Stimulated activated CD8-positive, alpha-beta memory T cell treated with anti-CD3 and anti-CD28 coated beads, Interleukin-12 subunit alpha, Interleukin-12 subunit beta, amount 100 ng/mL, for 24 hours (primary cell): ENCODE measurements at regions not wholly inside any gene's neighbourhood (a gene's known extent, or its start where the extent isn't known, plus 50 kb on each side); places are given as distances from the start of the nearest gene placed in this dataset.

Source experiments
- DNase-seq: peaks from one replicate; pipeline ENCODE4 v3.0.0-alpha.2; 2020; ENCODE audit errors: extremely low read depth

DNA sequence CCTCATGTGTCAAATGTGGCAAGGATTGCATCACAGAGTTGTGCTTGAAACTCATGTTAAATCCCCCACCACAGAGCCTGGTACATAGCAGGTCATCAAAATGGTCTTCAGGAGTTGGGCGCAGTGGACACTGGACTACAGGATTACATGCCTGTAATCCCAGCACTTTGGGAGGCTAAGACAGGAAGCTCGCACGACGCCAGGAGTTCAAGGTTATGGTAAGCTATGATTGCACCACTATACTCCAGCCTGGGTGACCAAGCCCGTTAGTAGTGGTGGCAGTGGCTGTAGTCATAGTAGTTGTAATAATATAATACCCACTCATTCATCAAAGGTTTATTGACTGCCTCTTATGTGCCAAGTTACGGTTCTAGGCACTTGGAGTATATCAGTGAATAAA is 123.4 kb upstream of the IRF2BP2 start:
- no peak for DNase-seq

DNA sequence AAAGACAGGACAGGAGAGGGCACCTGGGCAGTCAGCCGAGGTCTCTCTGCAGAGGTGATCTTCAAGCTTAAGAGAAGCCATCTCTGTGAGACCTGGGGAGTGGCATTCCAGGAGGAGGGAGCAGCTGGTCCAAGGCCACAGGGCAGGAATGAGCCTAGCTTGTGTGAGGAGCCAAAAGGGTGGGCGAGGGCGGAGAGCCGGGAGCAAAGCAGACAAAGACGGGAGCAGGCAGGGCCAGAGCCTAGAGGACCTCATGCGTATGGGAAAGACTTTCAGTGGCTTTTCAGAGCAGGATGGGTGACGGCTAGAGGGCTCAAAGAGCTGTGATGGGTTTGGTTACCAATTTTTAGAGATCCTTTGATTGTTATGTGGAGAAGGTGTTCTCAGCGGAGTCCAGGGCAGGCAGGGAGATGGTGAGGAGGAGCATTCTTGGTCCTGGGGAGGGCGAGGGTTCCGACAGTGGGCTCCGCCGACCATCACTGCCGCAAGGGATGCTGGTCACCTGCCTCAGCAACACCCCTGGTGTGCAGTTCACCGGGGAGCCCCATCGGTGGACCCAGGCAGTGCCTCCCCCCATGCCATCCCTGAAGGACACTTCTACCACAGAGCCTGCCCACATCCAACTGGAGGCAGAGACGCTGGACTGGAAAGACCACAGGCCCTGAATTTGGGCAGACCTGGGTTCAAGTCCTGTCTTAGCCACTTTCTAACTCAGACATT is 122.9 kb upstream of the IRF2BP2 start:
- no peak for DNase-seq

DNA sequence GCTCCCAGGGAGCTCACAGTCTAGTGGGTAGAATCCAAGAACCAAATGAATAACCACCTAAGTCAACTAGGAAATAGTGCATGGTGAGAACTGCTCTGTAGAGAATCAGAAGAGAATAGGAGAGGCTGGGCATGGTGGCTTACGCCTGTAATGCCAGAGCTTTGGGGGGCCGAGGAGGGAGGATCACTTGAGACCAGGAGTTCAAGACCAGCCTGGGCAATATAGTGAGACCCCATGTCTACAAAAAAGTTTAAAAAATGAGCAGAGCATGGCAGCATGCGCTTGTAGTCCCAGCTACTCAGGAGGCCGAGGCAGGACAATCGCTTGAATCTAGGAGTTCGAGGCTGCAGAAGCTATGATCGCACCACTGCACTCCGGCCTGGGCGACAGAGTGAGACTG is 122.3 kb upstream of the IRF2BP2 start:
- DNase-seq, result no peak

DNA sequence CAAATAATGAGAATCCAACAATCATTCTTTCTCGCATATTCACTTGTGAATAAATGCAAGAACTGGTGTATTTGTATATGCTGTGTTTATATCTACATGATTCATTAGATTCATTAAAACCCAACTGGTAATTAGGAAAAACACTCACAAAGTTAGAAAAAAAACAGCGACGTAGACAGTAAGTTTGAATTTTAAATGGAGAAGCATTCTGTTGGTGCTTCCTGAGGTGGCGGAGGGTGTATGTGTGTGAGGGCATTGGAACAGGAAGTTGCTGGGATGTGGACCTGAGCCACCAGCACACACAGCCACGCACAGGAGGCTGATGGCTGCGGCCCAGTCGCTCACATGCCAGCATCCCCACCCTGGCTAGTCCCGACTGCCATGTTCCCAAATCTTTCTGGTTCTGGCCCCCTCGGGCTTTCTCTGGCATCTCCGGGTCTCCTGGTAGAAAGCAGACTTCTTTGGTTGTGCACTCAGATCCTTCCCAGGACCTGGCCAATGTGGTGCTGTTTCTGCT is 121.6 kb upstream of the IRF2BP2 start:
- DNase-seq, result no peak

DNA sequence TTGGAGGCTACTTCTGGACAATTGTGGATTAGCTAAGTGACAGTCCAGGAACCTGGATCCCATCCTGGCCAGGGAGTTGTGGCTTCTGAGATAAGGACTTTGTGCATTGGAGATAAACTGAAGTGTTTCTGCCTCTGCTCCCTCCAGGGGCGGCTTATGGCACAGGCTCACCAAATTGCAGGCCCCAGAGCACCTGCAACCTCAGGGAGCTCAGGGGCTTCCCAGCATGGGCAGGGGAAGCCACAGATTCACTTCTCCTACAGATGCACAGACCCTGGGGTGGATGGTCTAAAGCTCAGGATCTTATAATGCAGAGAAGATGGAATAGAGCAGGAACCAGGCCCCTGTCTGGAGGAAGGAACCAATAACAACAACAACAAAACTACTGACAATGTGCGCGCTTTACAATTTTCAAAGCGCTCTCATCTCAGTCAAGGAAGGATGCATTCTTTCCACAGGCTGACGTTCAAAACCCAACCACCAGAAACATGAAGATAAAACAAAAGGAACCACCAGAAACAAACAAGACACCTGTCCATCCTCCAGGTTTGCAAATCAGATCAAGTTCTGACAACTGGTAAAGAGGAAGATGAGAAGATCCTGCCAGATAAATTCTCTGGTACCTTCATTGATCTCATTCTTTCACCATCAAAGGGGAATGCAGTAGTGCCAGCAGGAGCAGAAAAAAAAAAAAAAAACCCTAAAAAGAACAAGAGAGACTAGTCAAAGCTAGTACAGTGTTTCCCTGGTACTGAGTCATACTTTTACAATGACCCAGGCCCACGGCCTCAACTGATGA is 121.0 kb upstream of the IRF2BP2 start:
- no peak for DNase-seq

DNA sequence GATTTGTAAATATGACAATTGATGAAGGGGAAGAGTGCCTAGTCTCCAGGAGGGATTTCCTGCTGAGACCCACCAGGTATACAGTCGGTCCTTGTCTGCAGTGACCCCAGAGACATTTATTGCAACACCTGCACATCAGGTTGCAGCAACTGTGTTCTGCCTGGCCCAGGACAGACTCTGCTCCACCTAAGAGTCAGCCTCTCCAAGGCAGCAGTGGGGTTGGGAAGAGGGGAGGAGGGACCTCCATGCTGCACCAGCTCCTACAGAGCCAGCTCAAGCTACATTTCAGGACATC is 120.4 kb upstream of the IRF2BP2 start:
- DNase-seq, result no peak

DNA sequence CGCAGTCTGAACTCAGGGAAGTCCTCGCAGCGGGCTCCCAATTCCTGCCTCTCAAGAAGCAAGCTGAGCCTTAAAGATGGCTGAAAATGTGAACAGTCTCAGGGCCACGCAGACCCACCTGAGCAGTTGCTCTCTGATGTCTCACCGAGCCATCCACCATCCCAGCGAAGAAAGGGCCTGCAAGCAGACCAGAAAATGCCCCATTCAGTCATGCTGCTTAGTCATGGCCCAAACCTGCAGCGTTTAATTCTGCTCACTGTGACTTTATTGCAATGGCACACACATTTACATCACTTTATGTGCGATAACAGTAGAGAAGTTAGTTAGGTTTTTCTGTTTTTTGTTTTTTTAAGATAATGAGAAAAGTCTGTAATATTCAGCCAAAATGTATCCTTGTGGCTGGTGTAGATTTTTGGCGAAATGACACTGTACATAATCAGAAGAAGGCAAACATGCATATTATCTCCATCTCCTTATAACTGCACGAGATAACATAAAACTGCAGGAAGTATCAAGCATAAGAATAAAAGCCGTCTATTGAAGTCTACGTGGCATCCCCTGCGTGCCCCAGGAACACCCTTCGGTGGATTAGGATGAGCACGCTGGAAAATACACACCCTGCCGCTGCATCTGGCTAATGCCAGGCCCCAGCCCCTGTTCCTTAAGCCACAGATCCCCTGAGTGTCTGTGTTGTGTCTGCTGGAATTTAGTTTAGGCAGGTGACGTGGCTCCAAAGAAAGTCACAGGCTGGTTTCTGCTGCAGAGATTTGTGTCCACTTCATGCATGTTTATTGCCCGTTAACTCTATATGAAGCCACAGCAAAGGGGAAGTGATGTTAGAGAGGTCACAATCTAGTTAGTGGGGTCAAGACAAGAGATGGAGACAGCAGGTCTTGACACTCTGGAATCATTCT is 119.8 kb upstream of the IRF2BP2 start:
- no peak for DNase-seq

DNA sequence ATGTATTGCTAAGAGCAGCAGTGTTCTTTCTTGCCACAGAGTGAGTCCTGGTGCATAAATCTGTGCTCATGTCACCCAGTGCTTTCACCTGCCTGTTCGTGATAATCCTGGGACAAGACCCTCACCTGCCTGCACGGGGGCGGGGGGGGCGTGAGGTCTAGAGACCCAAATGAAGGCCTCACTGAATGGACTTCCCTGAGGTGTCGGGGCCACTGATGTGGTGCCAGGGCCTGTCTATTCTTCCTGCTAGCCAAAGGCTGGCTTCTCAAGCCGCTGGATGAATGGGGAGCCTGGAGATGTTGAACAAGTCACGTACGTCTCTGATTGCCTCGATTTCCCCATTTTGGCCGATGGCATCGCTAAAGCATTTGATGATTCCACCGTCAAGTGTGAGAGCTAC is 118.8 kb upstream of the IRF2BP2 start:
- no peak for DNase-seq

DNA sequence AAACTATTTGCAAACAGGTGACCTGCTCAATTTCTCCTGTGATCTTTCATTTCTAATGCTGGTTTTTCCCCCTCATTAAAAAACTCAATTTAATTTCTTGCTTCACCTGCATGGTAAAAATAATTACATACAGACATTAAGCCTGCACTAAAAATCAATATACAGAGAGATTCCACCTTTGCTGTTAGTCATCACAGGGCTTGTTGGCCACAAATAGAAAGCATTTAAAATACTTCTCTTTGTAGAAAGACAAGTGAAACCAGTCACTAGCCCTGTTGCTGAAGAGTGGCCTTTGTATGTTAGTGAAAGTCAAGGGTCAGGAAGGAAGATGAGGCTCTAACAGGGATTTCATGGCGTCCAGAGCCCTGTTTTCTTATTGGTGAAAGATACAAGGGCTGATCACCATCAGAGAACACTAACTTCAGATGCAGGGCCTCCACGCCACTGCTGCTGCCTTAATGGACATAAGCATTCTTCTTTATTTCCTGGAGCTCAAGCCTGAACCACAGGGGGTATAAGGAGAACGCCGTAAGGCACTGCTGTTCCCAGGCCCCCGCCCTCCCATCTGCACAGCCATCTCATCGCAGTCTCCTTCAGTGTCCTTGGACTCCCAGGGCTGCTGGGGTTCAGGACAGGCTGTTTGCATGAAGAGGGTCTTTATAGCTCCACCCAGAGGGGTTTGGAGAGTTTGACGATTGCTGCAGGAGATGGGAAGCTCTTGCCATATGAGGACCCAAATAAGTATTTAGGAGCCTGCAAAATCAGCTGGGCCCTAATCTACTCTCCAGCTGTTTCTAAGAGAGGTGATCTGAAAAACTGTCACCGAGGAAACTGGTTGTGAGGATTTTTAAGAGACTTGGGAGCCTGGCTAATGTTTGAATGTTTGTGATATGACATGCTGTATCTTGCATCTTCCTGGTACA is 117.3 kb upstream of the IRF2BP2 start:
- no peak for DNase-seq

DNA sequence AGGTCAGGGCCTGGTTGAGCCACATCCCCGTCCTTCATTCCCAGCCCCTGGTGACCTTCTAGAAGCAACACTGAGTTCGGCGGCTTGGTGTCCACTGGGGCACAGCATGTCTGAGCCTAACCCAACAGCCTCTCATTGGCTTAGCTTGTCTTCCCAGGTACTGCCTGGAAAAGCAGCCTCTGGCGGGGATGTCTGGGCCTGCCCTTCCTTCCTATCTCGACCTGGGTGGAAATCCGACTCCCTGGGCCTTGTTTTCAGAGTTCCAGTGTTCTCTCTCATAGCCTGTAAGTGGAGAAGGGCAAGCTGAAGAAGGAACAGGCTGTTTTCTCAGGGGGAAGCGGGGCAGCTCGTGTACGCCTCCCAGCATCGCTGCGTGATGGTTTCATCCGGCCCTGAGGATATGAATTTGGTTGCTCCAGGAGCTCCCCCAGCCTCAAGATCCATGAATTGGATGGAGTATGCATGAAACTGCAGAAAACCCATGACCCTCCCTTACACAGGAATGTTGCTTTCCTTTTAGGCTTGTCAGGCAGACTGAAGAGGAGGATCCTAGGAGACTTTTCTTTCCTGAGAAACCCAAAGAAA is 116.5 kb upstream of the IRF2BP2 start:
- DNase-seq, result no peak

DNA sequence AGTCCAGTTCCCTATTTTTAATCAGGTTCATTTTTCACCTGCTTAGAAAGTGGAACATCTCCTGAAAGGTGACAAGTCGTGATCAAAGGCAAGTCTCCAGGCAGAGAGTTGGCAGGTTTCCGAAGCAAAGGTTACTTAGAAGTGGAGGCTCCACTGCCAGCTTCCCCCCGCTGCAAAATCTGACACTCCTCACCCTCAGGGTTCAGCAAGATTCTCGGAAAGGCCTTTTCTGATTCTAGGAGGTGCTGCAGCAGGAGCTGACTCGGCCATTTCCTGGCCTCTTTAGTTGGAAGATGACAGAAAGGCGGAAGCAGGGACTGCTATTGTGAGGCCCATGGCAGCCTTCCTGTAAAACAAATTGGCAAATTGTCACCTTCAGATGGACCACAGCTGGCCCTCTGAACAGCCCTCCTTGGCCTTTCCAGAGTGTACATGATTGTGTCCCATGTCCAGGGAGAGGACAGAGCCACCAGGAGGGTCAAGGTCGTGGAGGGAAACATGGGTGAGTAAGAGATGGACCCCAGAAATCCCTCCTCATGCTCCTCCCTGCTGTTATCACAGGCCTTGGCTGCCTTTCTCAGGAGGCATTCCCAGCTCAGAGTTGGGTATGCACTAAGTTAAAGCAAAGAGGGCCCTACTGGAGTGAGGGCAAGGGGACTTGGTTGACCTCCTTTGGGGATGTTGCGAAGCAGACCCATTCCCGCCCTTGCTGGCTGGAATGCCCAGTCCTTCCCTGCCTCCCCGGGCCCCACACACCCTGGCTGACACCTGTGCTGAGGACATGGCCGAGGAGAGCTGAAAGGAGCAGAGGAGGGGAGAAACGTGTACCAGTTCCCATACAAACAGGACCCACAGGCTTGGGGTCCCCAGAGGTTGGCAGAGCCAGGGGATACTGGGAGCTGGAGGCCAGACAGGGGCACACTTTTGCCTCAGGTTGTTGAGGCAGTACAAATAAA is 115.5 kb upstream of the IRF2BP2 start:
- DNase-seq, result no peak

DNA sequence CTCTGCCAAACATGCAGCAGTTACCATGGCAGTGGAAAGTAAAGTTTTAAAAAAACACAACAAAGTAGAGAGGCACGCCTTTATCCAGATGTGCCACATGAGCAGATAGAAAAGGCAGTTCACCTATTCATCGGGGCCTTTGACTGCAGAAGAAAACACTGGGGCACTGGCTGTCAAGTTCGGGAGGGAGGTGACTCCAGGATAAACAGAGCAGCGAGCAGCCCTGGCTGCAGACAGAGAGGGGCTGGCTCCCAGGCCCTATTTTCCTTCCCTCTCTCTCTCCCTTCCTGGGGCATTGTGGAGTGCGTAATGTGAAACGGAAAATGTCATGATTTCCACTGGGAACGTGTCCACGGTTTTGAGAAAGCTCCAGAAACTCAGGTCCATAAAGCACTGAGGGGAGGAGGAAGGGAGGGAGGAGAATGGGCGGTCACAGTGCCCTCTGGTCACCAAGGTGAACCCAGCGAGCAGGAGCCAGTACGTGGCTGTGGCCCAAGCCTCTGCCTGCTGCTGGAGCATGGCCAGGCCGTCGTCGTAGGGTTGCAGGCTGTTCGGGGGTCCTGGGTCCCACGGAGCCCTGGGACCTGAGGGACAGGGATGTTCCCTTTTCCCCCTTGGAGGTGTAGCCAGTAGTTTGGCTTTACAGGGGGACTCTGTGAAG is 114.7 kb upstream of the IRF2BP2 start:
- no peak for DNase-seq

DNA sequence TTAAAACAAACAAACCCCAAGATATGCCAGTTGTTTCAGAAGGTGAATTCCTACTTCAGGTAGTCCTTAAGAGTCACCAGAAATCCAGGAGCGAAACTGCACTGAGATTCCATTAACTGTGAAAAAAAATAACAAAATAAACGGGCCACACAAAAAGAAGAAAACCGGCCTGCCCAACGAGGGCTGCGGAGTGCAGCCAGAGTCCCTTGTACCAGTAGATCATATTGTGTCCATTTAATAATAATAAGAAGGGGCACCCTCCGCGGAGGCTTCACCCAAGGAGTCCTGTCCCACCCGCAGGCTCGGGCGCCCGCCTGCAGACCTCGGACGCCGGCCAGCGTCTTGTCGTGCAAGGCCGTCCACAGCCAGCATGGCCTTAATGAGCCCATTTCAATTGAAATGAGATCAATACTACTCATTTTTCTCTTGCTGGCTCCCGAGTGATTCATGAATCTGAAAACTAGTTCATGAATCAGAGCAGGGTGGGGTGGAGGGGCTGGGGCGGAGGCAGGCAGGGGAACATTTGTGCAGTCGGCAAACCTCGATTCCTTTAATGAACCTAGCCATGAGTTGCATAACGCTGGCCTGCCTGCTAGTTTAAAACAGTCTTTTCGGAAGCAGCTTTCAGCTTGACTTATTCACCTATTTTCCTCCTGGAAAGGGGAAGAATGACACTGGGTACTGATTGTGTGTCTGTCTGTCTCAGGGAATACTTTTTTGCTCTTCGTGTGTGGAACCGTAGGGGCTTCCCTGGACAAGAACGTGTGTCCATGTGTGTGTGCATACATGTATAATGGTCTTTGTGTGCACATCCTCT is 113.1 kb upstream of the IRF2BP2 start:
- peak; percentile 61 for DNase-seq

DNA sequence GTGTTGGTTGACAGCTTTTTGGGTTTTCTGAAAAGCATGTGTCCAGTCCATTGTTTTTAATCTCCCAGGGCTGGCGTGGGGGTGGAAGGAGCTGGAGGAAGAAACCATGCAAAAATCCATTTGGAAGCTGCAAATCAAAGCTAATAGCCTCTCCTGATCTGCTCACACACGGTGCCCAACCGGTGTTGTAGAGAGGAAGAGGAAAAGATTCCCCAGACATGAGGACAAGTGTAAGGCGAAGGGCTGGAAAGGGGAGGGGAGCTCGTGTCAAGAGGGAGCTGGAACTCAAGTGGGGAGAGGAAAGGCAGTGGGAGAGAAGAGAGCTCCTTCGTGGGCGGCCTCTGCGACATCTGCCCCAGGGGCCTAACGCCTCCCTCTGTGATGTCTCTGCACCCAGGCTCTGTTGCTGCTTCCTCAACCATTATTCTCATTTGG is 112.3 kb upstream of the IRF2BP2 start:
- no peak for DNase-seq

DNA sequence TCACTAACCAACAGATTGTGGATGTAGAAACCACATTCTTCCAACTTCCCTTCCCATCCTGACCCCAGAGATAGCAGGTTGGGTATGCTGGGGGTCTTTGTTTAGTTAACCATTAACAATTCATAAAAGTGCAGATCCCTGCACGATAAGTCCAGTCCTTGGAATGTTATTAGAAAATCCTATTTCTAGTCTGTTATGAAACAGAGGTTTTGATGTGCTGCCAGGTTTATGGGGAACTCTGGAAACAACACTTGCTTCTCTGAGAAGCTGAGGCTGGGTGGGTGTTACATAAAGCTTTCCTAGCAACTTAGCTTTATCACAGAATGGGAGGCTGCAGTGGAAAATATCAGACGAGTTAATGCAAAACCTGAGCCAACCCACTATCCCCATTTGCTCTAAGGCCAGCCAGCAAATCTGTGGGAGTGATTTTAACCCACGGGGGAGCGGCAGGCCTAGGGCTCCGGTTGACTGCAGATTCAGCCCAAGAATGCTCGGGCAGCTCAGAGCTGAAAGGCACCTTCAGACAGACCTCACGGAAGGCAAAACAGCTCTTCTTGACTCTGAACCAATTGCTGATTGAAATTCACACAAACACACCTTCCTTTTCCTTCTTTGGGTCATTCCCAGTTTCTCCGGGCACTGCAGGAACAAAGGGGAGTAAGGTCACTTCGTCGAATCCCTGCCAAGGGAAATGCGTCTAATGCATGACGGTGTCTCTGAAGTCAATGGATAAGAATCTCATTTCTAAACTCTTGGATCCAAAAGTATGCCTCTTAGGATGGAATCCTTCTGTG is 111.7 kb upstream of the IRF2BP2 start:
- no peak for DNase-seq

DNA sequence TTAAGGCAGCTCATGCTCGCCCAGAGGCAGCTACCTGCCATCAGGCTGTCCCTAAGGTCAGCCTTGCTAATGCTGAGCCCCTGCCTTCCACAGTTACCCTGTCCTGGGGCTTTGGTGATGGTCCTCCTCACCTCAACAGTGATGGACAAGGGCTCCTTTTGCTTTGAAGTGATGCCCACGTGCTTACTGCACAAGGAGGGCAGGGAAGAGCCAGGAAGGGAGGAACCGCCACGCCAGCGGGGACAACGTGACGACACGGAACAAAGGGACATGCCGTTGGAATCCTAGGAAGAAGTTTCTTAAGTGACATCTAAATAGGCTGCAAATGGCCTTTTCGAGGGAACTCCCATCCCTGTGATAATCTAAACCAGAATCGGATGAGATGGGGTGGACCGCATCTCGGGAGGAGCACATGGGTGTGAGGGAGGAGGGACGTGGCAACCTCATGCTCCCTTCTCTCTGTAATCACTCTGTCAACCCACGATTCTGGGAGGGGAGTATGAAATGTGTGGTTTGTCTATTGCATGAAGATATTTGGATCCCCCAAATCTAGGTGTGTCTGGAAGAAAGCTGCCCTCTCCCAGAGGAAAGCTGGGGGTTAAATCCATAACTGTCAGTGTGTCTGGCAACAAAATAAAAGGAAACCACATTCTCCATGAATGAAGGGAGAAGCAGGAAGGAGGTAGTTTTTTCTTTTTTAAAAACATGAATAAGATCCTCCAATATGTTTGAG is 110.9 kb upstream of the IRF2BP2 start:
- no peak for DNase-seq
